PC-9 (cell line): ENCODE measurements at regions not wholly inside any gene's neighbourhood (a gene's known extent, or its start where the extent isn't known, plus 50 kb on each side); places are given as distances from the start of the nearest gene placed in this dataset.

Experiments
- EZH2 ChIP-seq: fragments of 200-600 bp; sonication (generic); IDR thresholded peaks from 2 replicates; pipeline ENCODE4 v1.8.0; 2017; ENCODE audit warnings: antibody characterized with exemption, low read depth
- TF ChIP-seq, protein P1 (sequence below): fragments of 200-600 bp; sonication (generic); conservative IDR thresholded peaks from 2 replicates; pipeline ENCODE4 v1.6.1; 2017; ENCODE audit warnings: mixed run types, antibody characterized with exemption, mild to moderate bottlenecking, moderate library complexity

DNA sequence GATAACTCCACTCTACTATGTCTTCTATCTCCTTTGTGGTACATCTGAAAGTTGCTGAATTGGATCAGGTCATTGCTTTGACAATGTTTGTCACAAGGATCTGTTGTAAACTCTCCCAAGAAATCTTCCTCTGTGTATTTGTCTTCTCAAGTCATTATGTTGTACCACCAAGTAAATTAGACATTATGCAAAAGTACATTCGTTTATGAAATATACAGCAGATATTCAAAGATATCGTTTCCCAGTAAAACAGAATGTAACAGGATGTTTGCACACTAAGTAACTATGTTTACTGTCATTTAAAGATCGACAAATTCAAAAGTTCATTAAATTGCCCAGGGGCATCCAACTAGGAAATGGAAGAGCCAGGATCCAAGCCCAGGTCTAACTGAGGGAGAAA, 739.4 kb downstream of the EFNB2 start:
- TF ChIP-seq, protein P1, sequence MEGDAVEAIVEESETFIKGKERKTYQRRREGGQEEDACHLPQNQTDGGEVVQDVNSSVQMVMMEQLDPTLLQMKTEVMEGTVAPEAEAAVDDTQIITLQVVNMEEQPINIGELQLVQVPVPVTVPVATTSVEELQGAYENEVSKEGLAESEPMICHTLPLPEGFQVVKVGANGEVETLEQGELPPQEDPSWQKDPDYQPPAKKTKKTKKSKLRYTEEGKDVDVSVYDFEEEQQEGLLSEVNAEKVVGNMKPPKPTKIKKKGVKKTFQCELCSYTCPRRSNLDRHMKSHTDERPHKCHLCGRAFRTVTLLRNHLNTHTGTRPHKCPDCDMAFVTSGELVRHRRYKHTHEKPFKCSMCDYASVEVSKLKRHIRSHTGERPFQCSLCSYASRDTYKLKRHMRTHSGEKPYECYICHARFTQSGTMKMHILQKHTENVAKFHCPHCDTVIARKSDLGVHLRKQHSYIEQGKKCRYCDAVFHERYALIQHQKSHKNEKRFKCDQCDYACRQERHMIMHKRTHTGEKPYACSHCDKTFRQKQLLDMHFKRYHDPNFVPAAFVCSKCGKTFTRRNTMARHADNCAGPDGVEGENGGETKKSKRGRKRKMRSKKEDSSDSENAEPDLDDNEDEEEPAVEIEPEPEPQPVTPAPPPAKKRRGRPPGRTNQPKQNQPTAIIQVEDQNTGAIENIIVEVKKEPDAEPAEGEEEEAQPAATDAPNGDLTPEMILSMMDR: no peak
- no peak for TF ChIP-seq EZH2
